ENCODE measurements at regions not wholly inside any gene's neighbourhood (a gene's known extent, or its start where the extent isn't known, plus 50 kb on each side); places are given as distances from the start of the nearest gene placed in this dataset.
A peak's percentile ranks its signal among the peaks of the same experiment; 100 is the strongest.
"Not testable (repeated sequence)": the region's sequence is repeated elsewhere in the genome, so short reads cannot be mapped to it uniquely, and the experiment has no call there.

DNA sequence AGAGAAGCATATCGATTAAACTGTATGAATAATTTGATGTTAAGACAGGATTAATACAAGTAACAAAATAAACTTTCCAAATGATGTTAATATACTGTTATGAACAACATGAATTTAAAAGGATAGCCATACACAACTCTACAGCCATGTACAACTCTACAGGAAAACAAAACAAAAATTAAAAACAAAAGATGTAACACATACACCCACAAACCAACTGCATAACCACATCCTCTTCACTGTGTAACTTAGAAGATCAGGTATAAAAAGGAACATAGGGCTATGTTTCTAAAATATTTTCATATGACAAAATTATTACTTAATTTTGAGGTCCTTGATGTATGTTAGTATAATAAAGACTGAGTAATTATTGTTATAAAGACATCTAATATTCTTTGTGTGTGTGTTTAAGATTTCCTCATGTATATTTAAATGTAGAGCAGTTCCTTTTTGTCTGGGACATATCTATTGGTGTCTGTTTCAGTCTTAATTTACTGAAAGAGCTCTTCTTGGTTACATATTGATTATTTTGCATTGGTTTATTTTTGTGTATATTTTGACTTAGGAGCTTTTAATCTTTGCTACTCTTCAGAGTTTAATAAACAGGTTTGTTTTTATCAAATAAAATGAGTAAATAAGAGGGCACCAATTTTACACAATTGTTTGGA, 966.8 kb upstream of the CTNND2 start:
- Mint-ChIP-seq H3K36me3 (ENCODE audit: low read depth, unreplicated experiment) (no peaks in the 10 kb centered on the region), H3K27me3 (ENCODE audit: unreplicated experiment) (peaks cover 3% of the 10 kb centered on the region), H3K4me3 (ENCODE audit: unreplicated experiment) (no peak overlapping the region), H3K4me1 (ENCODE audit: unreplicated experiment) (no peaks in the 10 kb centered on the region), H3K9me3 (ENCODE audit: unreplicated experiment) (peaks cover 4% of the 10 kb centered on the region), H3K27ac (ENCODE audit: unreplicated experiment) (no peak overlapping the region)
- DNase-seq (ENCODE audit: low spot score): no peak
- TF ChIP-seq, protein P1, sequence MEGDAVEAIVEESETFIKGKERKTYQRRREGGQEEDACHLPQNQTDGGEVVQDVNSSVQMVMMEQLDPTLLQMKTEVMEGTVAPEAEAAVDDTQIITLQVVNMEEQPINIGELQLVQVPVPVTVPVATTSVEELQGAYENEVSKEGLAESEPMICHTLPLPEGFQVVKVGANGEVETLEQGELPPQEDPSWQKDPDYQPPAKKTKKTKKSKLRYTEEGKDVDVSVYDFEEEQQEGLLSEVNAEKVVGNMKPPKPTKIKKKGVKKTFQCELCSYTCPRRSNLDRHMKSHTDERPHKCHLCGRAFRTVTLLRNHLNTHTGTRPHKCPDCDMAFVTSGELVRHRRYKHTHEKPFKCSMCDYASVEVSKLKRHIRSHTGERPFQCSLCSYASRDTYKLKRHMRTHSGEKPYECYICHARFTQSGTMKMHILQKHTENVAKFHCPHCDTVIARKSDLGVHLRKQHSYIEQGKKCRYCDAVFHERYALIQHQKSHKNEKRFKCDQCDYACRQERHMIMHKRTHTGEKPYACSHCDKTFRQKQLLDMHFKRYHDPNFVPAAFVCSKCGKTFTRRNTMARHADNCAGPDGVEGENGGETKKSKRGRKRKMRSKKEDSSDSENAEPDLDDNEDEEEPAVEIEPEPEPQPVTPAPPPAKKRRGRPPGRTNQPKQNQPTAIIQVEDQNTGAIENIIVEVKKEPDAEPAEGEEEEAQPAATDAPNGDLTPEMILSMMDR (IDR thresholded peaks at IDR 0.05; ENCODE audit: unreplicated experiment): no peak

- H3K4me1 Mint-ChIP-seq (ENCODE audit: unreplicated experiment): peaks cover 7% of the 10 kb centered on the region
- H3K9me3 Mint-ChIP-seq (ENCODE audit: unreplicated experiment): no peaks in the 10 kb centered on the region
- H3K27ac Mint-ChIP-seq (ENCODE audit: unreplicated experiment): no peak overlapping the region
- H3K4me3 Mint-ChIP-seq (ENCODE audit: unreplicated experiment): no peak overlapping the region
- no peaks in the 10 kb centered on the region for H3K27me3 Mint-ChIP-seq (ENCODE audit: unreplicated experiment)
- no peak for DNase-seq (ENCODE audit: low spot score)
- H3K36me3 Mint-ChIP-seq (ENCODE audit: low read depth, unreplicated experiment): no peaks in the 10 kb centered on the region
- TF ChIP-seq, protein P1 (IDR thresholded peaks at IDR 0.05; ENCODE audit: unreplicated experiment): no peak
Observed at GRCh38 chr5:12865529-12865928, 961.3 kb upstream of the CTNND2 start.

GRCh38 chr5:12861886-12862654, 957.8 kb upstream of the CTNND2 start:
- Mint-ChIP-seq H3K4me1 (ENCODE audit: unreplicated experiment) (peaks cover 9% of the 10 kb centered on the region), H3K4me3 (ENCODE audit: unreplicated experiment) (no peak overlapping the region), H3K9me3 (ENCODE audit: unreplicated experiment) (no peaks in the 10 kb centered on the region), H3K27me3 (ENCODE audit: unreplicated experiment) (no peaks in the 10 kb centered on the region), H3K27ac (ENCODE audit: unreplicated experiment) (no peak overlapping the region), H3K36me3 (ENCODE audit: low read depth, unreplicated experiment) (no peaks in the 10 kb centered on the region)
- TF ChIP-seq, protein P1 (IDR thresholded peaks at IDR 0.05; ENCODE audit: unreplicated experiment): no peak
- DNase-seq (ENCODE audit: low spot score): no peak

- H3K27me3 Mint-ChIP-seq (ENCODE audit: unreplicated experiment); H3K4me3 Mint-ChIP-seq (ENCODE audit: unreplicated experiment); H3K36me3 Mint-ChIP-seq (ENCODE audit: low read depth, unreplicated experiment); DNase-seq (ENCODE audit: low spot score); H3K9me3 Mint-ChIP-seq (ENCODE audit: unreplicated experiment): not testable (repeated sequence)
- H3K27ac Mint-ChIP-seq (ENCODE audit: unreplicated experiment): peak overlapping the region; percentile 86
- H3K4me1 Mint-ChIP-seq (ENCODE audit: unreplicated experiment): peaks cover 23% of the 10 kb centered on the region
Observed at GRCh38 chr5:12856105-12856504, 951.9 kb upstream of the CTNND2 start.

- Mint-ChIP-seq H3K36me3 (ENCODE audit: low read depth, unreplicated experiment) (no peaks in the 10 kb centered on the region), H3K4me3 (ENCODE audit: unreplicated experiment) (no peak overlapping the region), H3K27me3 (ENCODE audit: unreplicated experiment) (no peaks in the 10 kb centered on the region), H3K9me3 (ENCODE audit: unreplicated experiment) (no peaks in the 10 kb centered on the region), H3K4me1 (ENCODE audit: unreplicated experiment) (peaks cover 23% of the 10 kb centered on the region), H3K27ac (ENCODE audit: unreplicated experiment) (no peak overlapping the region)
- no peak for DNase-seq (ENCODE audit: low spot score)
- TF ChIP-seq, protein P1 (IDR thresholded peaks at IDR 0.05; ENCODE audit: unreplicated experiment): no peak
Observed at GRCh38 chr5:12854386-12854785, 950.1 kb upstream of the CTNND2 start.
